H1 (cell line): ENCODE measurements at regions not wholly inside any gene's neighbourhood (a gene's known extent, or its start where the extent isn't known, plus 50 kb on each side); places are given as distances from the start of the nearest gene placed in this dataset.

ENCODE experiments used
- CTCF ChIA-PET: fragments of 300-600 bp; sonication (Branson Sonifier 250); formaldehyde crosslinking; loops from one replicate; lab custom pipeline; 2021; ENCODE audit not compliant: partially characterized antibody; lab: Charles Lee
- POLR2A ChIA-PET: fragments of 300-600 bp; sonication (Branson Sonifier 250); formaldehyde crosslinking; loops from one replicate; lab custom pipeline; 2021; ENCODE audit warnings: inconsistent platforms; ENCODE audit not compliant: partially characterized antibody; lab: Charles Lee
- DNase-seq, 2 experiments: peaks; one replicate each; pipeline versions ENCODE4 v3.0.0 to v3.0.0-alpha.2; 2010 to 2022; ENCODE audit warnings: low spot score in 2 of 2, low read depth in 1 of 2, mixed read lengths in 1 of 2
- FAIRE-seq: peaks from 2 replicates; lab custom pipeline; 2011; peaks lifted over from hg19 to GRCh38; lab: Jason Lieb, UNC
- H2AFZ ChIP-seq: 2 replicates; pipeline ENCODE4 v1.8.1; 2012; ENCODE audit warnings: low read length, inconsistent platforms
- H2AK5ac ChIP-seq: 2 replicates; pipeline ENCODE4 v1.6.1; 2013; ENCODE audit warnings: low read depth, low read length
- H2BK120ac ChIP-seq: replicated peaks from 2 replicates; pipeline ENCODE3; 2013; ENCODE audit warnings: low read depth, low read length, inconsistent platforms
- H2BK12ac ChIP-seq: 2 replicates; pipeline ENCODE4 v1.6.1; 2013; ENCODE audit warnings: low read depth, low read length
- H2BK15ac ChIP-seq: 2 replicates; pipeline ENCODE4 v1.6.1; 2013; ENCODE audit warnings: low read length
- H2BK20ac ChIP-seq: 2 replicates; pipeline ENCODE4 v1.6.1; 2013; ENCODE audit warnings: low read length
- H2BK5ac ChIP-seq: 2 replicates; pipeline ENCODE4 v1.6.1; 2013; ENCODE audit warnings: low read depth, low read length
- H3K14ac ChIP-seq: 2 replicates; pipeline ENCODE4 v1.6.1; 2013; ENCODE audit warnings: inconsistent platforms; ENCODE audit not compliant: insufficient read length
- H3K18ac ChIP-seq: 2 replicates; pipeline ENCODE4 v1.6.1; 2013; ENCODE audit warnings: low read length; ENCODE audit errors: extremely low read depth
- H3K23ac ChIP-seq: 2 replicates; pipeline ENCODE4 v1.6.1; 2013; ENCODE audit warnings: inconsistent platforms; ENCODE audit not compliant: insufficient read length
- H3K23me2 ChIP-seq: 2 replicates; pipeline ENCODE4 v1.6.1; 2013; ENCODE audit warnings: low read depth, low read length
- H3K27ac ChIP-seq: 2 replicates; pipeline ENCODE4 v1.6.1; 2011; ENCODE audit warnings: low read depth, low read length, inconsistent platforms
- H3K27me3 ChIP-seq, 4 experiments: replicated peaks in 1 of 4; 1 replicate in 1 of 4; 2 replicates in 3 of 4; pipeline versions ENCODE4 v1.6.1 to v1.8.1; 2011 to 2013; ENCODE audit warnings: low read length in 3 of 4, mild to moderate bottlenecking in 3 of 4, inconsistent platforms in 2 of 4, mixed read lengths in 2 of 4, moderate library complexity in 1 of 4; ENCODE audit not compliant: control insufficient read depth in 3 of 4, insufficient read depth in 3 of 4; ENCODE audit errors: extremely low read depth in 1 of 4
- H3K36me3 ChIP-seq, 4 experiments: 2 replicates each; pipeline versions ENCODE4 v1.6.1 to v1.8.1; 2011 to 2013; ENCODE audit warnings: mild to moderate bottlenecking in 4 of 4, low read length in 3 of 4, moderate library complexity in 2 of 4, control low read depth in 1 of 4, inconsistent platforms in 1 of 4; ENCODE audit not compliant: insufficient read depth in 4 of 4, control insufficient read depth in 2 of 4
- H3K4ac ChIP-seq: replicated peaks from 2 replicates; pipeline ENCODE3; 2013; ENCODE audit warnings: low read length, low read depth, mixed read lengths, inconsistent platforms; ENCODE audit not compliant: insufficient read length
- H3K4me1 ChIP-seq, 4 experiments: replicated peaks in 1 of 4; 1 replicate in 1 of 4; 2 replicates in 3 of 4; pipeline versions ENCODE4 v1.6.1 to v1.8.1; 2011 to 2013; ENCODE audit warnings: low read length in 3 of 4, inconsistent platforms in 2 of 4, mixed read lengths in 1 of 4; ENCODE audit not compliant: insufficient read depth in 4 of 4, control insufficient read depth in 3 of 4
- H3K4me2 ChIP-seq, 2 experiments: 2 replicates each; pipeline versions ENCODE4 v1.6.1 to v1.8.1; 2011 to 2013; ENCODE audit warnings: low read depth in 2 of 2, low read length in 2 of 2, control low read depth in 1 of 2, inconsistent platforms in 1 of 2, mild to moderate bottlenecking in 1 of 2; ENCODE audit not compliant: insufficient read depth in 1 of 2
- H3K4me3 ChIP-seq, 4 experiments: fragments of 200-600, 300-600 bp in 1 of 4; sonication (generic), shearing (Covaris generic), sonication (Bioruptor Twin) in 1 of 4; 2 replicates each; pipeline versions ENCODE4 v1.5.1 to v1.8.1; 2011 to 2016; ENCODE audit warnings: low read length in 4 of 4, low read depth in 3 of 4, control low read depth in 2 of 4, inconsistent platforms in 2 of 4, mild to moderate bottlenecking in 2 of 4, mixed read lengths in 1 of 4, moderate library complexity in 1 of 4; ENCODE audit not compliant: insufficient read depth in 2 of 4; ENCODE audit errors: extremely low read depth in 1 of 4
- H3K56ac ChIP-seq: replicated peaks from 2 replicates; pipeline ENCODE3; 2013; ENCODE audit warnings: low read depth, mild to moderate bottlenecking, mixed read lengths, low read length, inconsistent platforms; ENCODE audit not compliant: insufficient read length
- H3K79me1 ChIP-seq: 2 replicates; pipeline ENCODE4 v1.6.1; 2013; ENCODE audit warnings: low read depth, low read length, control low read depth
- H3K79me2 ChIP-seq, 2 experiments: 2 replicates each; pipeline versions ENCODE4 v1.6.1 to v1.8.1; 2012 to 2013; ENCODE audit warnings: low read length in 2 of 2, mild to moderate bottlenecking in 2 of 2, inconsistent platforms in 1 of 2; ENCODE audit not compliant: insufficient read depth in 2 of 2, control insufficient read depth in 1 of 2
- H3K9ac ChIP-seq, 4 experiments: replicated peaks in 1 of 4; 1 replicate in 1 of 4; 2 replicates in 3 of 4; pipeline versions ENCODE4 v1.6.1 to v1.8.1; 2011 to 2013; ENCODE audit warnings: low read depth in 3 of 4, low read length in 3 of 4, control low read depth in 2 of 4, mild to moderate bottlenecking in 2 of 4, moderate library complexity in 2 of 4, inconsistent platforms in 1 of 4; ENCODE audit errors: extremely low read depth in 1 of 4
- H3K9me3 ChIP-seq, 2 experiments: 2 replicates each; pipeline versions ENCODE4 v1.6.1 to v1.8.1; 2012 to 2013; ENCODE audit warnings: mild to moderate bottlenecking in 2 of 2, moderate library complexity in 2 of 2, control low read depth in 1 of 2, inconsistent platforms in 1 of 2, low read depth in 1 of 2, low read length in 1 of 2, mixed read lengths in 1 of 2; ENCODE audit not compliant: insufficient read depth in 2 of 2
- H4K20me1 ChIP-seq, 2 experiments: replicated peaks in 1 of 2; 2 replicates each; pipeline versions ENCODE3 to v1.8.1; 2011 to 2013; ENCODE audit warnings: inconsistent platforms in 2 of 2, low read length in 2 of 2, mild to moderate bottlenecking in 1 of 2; ENCODE audit not compliant: insufficient read depth in 2 of 2, control insufficient read depth in 1 of 2
- H4K5ac ChIP-seq: 2 replicates; pipeline ENCODE4 v1.6.1; 2013; ENCODE audit warnings: low read length, low read depth, mixed read lengths, inconsistent platforms; ENCODE audit not compliant: insufficient read length
- H4K8ac ChIP-seq: 2 replicates; pipeline ENCODE4 v1.8.0; 2013; ENCODE audit warnings: mild to moderate bottlenecking, moderate library complexity, low read length, inconsistent platforms; ENCODE audit not compliant: insufficient read depth; ENCODE audit errors: extremely low read depth
- H4K91ac ChIP-seq: replicated peaks from 2 replicates; pipeline ENCODE3; 2013; ENCODE audit warnings: low read length, mixed read lengths, inconsistent platforms; ENCODE audit not compliant: insufficient read length
- CTBP2 ChIP-seq: IDR thresholded peaks from 2 replicates; pipeline ENCODE4 v1.7.0; 2011; ENCODE audit warnings: borderline replicate concordance, mild to moderate bottlenecking, moderate library complexity, mixed read lengths, low read length; ENCODE audit not compliant: insufficient read depth, insufficient read length
- WGBS, 2 experiments: shearing (Covaris generic) in 1 of 2; methylation state at CpG; one replicate each; pipeline versions ENCODE4 v1.1.6 to v1.1.7; 2013 to 2015; ENCODE audit warnings: low lambda C conversion rate in 2 of 2, mixed read lengths in 2 of 2, inconsistent platforms in 1 of 2, low coverage in 1 of 2, missing lambda C conversion rate in 1 of 2; ENCODE audit not compliant: insufficient replicate concordance in 2 of 2, insufficient coverage in 1 of 2, insufficient read length in 1 of 2; ENCODE audit errors: extremely low coverage in 1 of 2, missing lambda C conversion rate in 1 of 2; 5-methylcytosine and 5-hydroxymethylcytosine counted together

- no peak overlapping the region for H3K18ac ChIP-seq
- no peak overlapping the region for H3K14ac ChIP-seq
- DNase-seq, result no peak
- CTCF ChIA-PET, result interaction anchor here (1.1 to 4.3 kb wide), 5 partner anchors 8 to 100 kb away, joined by 3 to 37 read pairs (median 6); no protein-coding TSS in a partner anchor
- H3K27me3 ChIP-seq, result no peaks in the 10 kb centered on the region; a peak in 1 of 7 replicates
- H2BK12ac ChIP-seq, result no peak overlapping the region
- no peak overlapping the region for H2AK5ac ChIP-seq
- no peak overlapping the region for H3K4me2 ChIP-seq
- no peak overlapping the region for H2BK20ac ChIP-seq
- no peaks in the 10 kb centered on the region for H3K79me2 ChIP-seq
- no peak overlapping the region for H2AFZ ChIP-seq
- H3K56ac ChIP-seq, result no peak overlapping the region
- no peak overlapping the region for H4K5ac ChIP-seq
- H3K9me3 ChIP-seq, result peaks cover 3 to 5% of the 10 kb centered on the region in 2 experiments; a peak in 2 of 4 replicates
- H2BK15ac ChIP-seq, result no peak overlapping the region
- H3K9ac ChIP-seq, result no peak overlapping the region
- no peak overlapping the region for H2BK120ac ChIP-seq
- FAIRE-seq, result no peak
- no peaks in the 10 kb centered on the region; the same call in 1 of the 2 replicates for H3K23me2 ChIP-seq
- TF ChIP-seq CTBP2, result no peak
- TF ChIP-seq, all 59 proteins: peak for 0
- Histone ChIP-seq H3K4me3 (no peak overlapping the region), H2BK5ac (no peak overlapping the region), H4K91ac (no peak overlapping the region), H3K79me1 (no peaks in the 10 kb centered on the region), H4K8ac (no peak overlapping the region), H3K27ac (no peak overlapping the region), H3K23ac (no peak overlapping the region), H3K36me3 (no peaks in the 10 kb centered on the region), H3K4me1 (no peaks in the 10 kb centered on the region), H3K4ac (no peak overlapping the region), H4K20me1 (no peaks in the 10 kb centered on the region)
- POLR2A ChIA-PET, result no interaction called here
- WGBS, 2 experiments, result 74% methylated on average over 7 of the region's 7 CpGs; no CpG with 5 or more reads in 1 of the 2 experiments
Observed at GRCh38 chr1:93744299-93744988, 62.8 kb upstream of the BCAR3 start.
